WTC11 (cell line): ENCODE measurements at regions not wholly inside any gene's neighbourhood (a gene's known extent, or its start where the extent isn't known, plus 50 kb on each side); places are given as distances from the start of the nearest gene placed in this dataset.

Source experiments
- ATAC-seq: fragments of 200-7000 bp; cut with Tn5 transposase; 2 replicates; pipeline ENCODE4 v1.10.0; 2021; ENCODE audit warnings: mild to moderate bottlenecking, moderate library complexity
- CTCF ChIA-PET: fragments of 300-600 bp; sonication (Branson Sonifier 250); formaldehyde crosslinking; loops from one replicate; lab custom pipeline; 2021; ENCODE audit warnings: antibody characterized with exemption; lab: Charles Lee
- POLR2A ChIA-PET: fragments of 350-600 bp; sonication (Branson Sonifier 250); formaldehyde crosslinking; loops from one replicate; lab custom pipeline; 2021; ENCODE audit warnings: antibody characterized with exemption; lab: Charles Lee
- DNase-seq: peaks from one replicate; pipeline ENCODE4 v3.0.0; 2021; ENCODE audit warnings: low spot score
- H3K27ac Mint-ChIP-seq: 2 replicates; pipeline ENCODE4 v1.8.0; 2021; ENCODE audit warnings: mixed read lengths
- H3K27me3 Mint-ChIP-seq: 2 replicates; pipeline ENCODE4 v1.8.0; 2021; ENCODE audit warnings: low read depth, mild to moderate bottlenecking, moderate library complexity, mixed read lengths
- H3K36me3 Mint-ChIP-seq: 2 replicates; pipeline ENCODE4 v1.8.0; 2021; ENCODE audit warnings: mixed read lengths
- H3K4me1 Mint-ChIP-seq: 2 replicates; pipeline ENCODE4 v1.8.0; 2022; ENCODE audit warnings: mixed read lengths
- H3K4me3 Mint-ChIP-seq: 2 replicates; pipeline ENCODE4 v1.8.0; 2021; ENCODE audit warnings: mild to moderate bottlenecking, moderate library complexity, mixed read lengths
- H3K9me3 Mint-ChIP-seq: 2 replicates; pipeline ENCODE4 v1.8.0; 2021; ENCODE audit warnings: mixed read lengths
- AFF4 ChIP-seq: sonication (generic); formaldehyde crosslinking; IDR thresholded peaks from 2 replicates; pipeline ENCODE4 v1.8.1; 2023; ENCODE audit warnings: mild to moderate bottlenecking, missing genetic modification reagents, borderline replicate concordance
- AR ChIP-seq: fragments of 250-450 bp; sonication (Bioruptor Pico); IDR thresholded peaks from 2 replicates; pipeline ENCODE4 v1.9.0; 2021; ENCODE audit warnings: mild to moderate bottlenecking
- E2F1 ChIP-seq: sonication (generic); formaldehyde crosslinking; IDR thresholded peaks from 2 replicates; pipeline ENCODE4 v1.8.0; 2022; ENCODE audit warnings: mild to moderate bottlenecking, missing genetic modification reagents
- E2F5 ChIP-seq: sonication (generic); formaldehyde crosslinking; IDR thresholded peaks from 2 replicates; pipeline ENCODE4 v1.8.1; 2022; ENCODE audit warnings: mild to moderate bottlenecking, moderate library complexity, missing genetic modification reagents
- JUN ChIP-seq: sonication (generic); formaldehyde crosslinking; IDR thresholded peaks from 2 replicates; pipeline ENCODE4 v1.8.0; 2023; ENCODE audit warnings: mild to moderate bottlenecking, missing genetic modification reagents
- NR1H2 ChIP-seq: sonication (generic); formaldehyde crosslinking; IDR thresholded peaks from 2 replicates; pipeline ENCODE4 v1.9.0; 2021; ENCODE audit warnings: mild to moderate bottlenecking, moderate library complexity, missing genetic modification reagents
- SMAD3 ChIP-seq: sonication (generic); formaldehyde crosslinking; IDR thresholded peaks from 2 replicates; pipeline ENCODE4 v1.8.0; 2022; ENCODE audit warnings: missing genetic modification reagents, mild to moderate bottlenecking, borderline replicate concordance
- STAT6 ChIP-seq: sonication (generic); formaldehyde crosslinking; conservative IDR thresholded peaks from 2 replicates; pipeline ENCODE4 v1.8.1; 2023; ENCODE audit warnings: mild to moderate bottlenecking, low read depth, missing genetic modification reagents, moderate library complexity
- TCF7 ChIP-seq: sonication (generic); formaldehyde crosslinking; IDR thresholded peaks from 2 replicates; pipeline ENCODE4 v1.8.0; 2022; ENCODE audit warnings: mild to moderate bottlenecking, low read depth, missing genetic modification reagents, moderate library complexity
- ZNF121 ChIP-seq: sonication (generic); formaldehyde crosslinking; IDR thresholded peaks from 2 replicates; pipeline ENCODE4 v1.8.0; 2023; ENCODE audit warnings: missing genetic modification reagents
- ZNF138 ChIP-seq: sonication (generic); formaldehyde crosslinking; conservative IDR thresholded peaks from 2 replicates; pipeline ENCODE4 v1.8.1; 2022; ENCODE audit warnings: mild to moderate bottlenecking, moderate library complexity, missing genetic modification reagents
- ZNF219 ChIP-seq: sonication (generic); formaldehyde crosslinking; IDR thresholded peaks from 2 replicates; pipeline ENCODE4 v1.8.0; 2023; ENCODE audit warnings: missing genetic modification reagents, mild to moderate bottlenecking, borderline replicate concordance
- ZNF281 ChIP-seq: sonication (generic); formaldehyde crosslinking; IDR thresholded peaks from 2 replicates; pipeline ENCODE4 v1.8.0; 2023; ENCODE audit warnings: mild to moderate bottlenecking, missing genetic modification reagents
- ZNF423 ChIP-seq: fragments of 250-450 bp; sonication (Bioruptor Pico); IDR thresholded peaks from 2 replicates; pipeline ENCODE4 v2.1.2; 2022; ENCODE audit warnings: mild to moderate bottlenecking, moderate library complexity
- ZNF425 ChIP-seq: fragments of 250-450 bp; sonication (Bioruptor Pico); conservative IDR thresholded peaks from 2 replicates; pipeline ENCODE4 v1.9.0; 2021; ENCODE audit warnings: mild to moderate bottlenecking

GRCh38 chr21:23633447-23633940 lies 1973.8 kb downstream of the MRPL39 start (continued):
- TF ChIP-seq SMAD3 (CRISPR knock-in tag), result no peak
- TF ChIP-seq ZNF219 (CRISPR knock-in tag), result no peak
- no peak for TF ChIP-seq ZNF425 (CRISPR knock-in tag)
- TF ChIP-seq NR1H2 (CRISPR knock-in tag), result no peak
- no peak for TF ChIP-seq ZNF138 (CRISPR knock-in tag)

- no peaks in the 10 kb centered on the region for H3K9me3 Mint-ChIP-seq
- H3K27me3 Mint-ChIP-seq, result no peaks in the 10 kb centered on the region
- no peaks in the 10 kb centered on the region for H3K4me1 Mint-ChIP-seq
- ChIA-PET POLR2A (no interaction called here), CTCF (no interaction called here)
- no peak overlapping the region for H3K4me3 Mint-ChIP-seq
- no peaks in the 10 kb centered on the region for H3K36me3 Mint-ChIP-seq
- TF ChIP-seq ZNF423 (no peak), NR1H2 (CRISPR knock-in tag) (no peak), ZNF281 (no peak), AR (CRISPR knock-in tag) (no peak), JUN (CRISPR knock-in tag) (no peak), E2F5 (CRISPR knock-in tag) (no peak), ZNF121 (CRISPR knock-in tag) (no peak), E2F1 (no peak)
- no peak overlapping the region for H3K27ac Mint-ChIP-seq
- no peak for ATAC-seq
- DNase-seq, result no peak
These were observed 1983.0 kb downstream of the MRPL39 start for GRCh38 chr21:23624281-23624680.

- Mint-ChIP-seq H3K36me3 (no peaks in the 10 kb centered on the region), H3K4me3 (no peak overlapping the region), H3K27ac (no peak overlapping the region), H3K4me1 (no peaks in the 10 kb centered on the region), H3K27me3 (no peaks in the 10 kb centered on the region; the same call in 1 of the 2 replicates), H3K9me3 (peaks cover 4% of the 10 kb centered on the region)
- ATAC-seq (no peak), DNase-seq (no peak)
- ChIA-PET CTCF (no interaction called here), POLR2A (no interaction called here)
- TF ChIP-seq AFF4 (CRISPR knock-in tag) (no peak), E2F5 (CRISPR knock-in tag) (no peak), TCF7 (CRISPR knock-in tag) (no peak), STAT6 (CRISPR knock-in tag) (no peak)
These were observed 1994.3 kb downstream of the MRPL39 start for GRCh38 chr21:23613014-23613413.
